GM19397 (cell line): ENCODE measurements at regions not wholly inside any gene's neighbourhood (a gene's known extent, or its start where the extent isn't known, plus 50 kb on each side); places are given as distances from the start of the nearest gene placed in this dataset.
"Not testable (repeated sequence)": the region's sequence is repeated elsewhere in the genome, so short reads cannot be mapped to it uniquely, and the experiment has no call there.

Experiments
- ATAC-seq: cut with Tn5 transposase; IDR thresholded peaks from one replicate; pipeline ENCODE4 v1.9.1; 2021; ENCODE audit warnings: mild to moderate bottlenecking, moderate library complexity; ENCODE audit not compliant: unreplicated experiment

DNA sequence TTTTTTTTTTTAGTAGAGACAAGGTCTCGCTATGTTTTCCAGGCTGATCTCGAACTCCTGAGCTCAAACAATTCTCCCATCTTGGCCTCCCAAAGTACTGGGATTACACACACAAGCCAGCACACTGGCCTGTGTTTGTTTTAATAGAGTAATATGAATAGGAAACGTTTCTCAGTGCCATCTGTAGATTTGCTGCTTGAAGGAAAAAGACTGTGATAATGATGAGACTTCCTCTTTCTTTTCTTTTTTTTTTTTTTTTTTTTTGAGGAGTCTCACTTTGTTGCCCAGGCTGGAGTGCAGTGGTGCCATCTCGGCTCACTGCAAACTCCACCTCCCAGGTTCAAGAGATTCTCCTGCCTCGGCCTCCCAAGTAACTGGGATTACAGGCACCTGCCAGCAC lies 74.7 kb upstream of the ATL2 start:
- not testable (repeated sequence) for ATAC-seq

GRCh38 chr2:38450509-38450908 lies 73.4 kb upstream of the ATL2 start:
- no peak for ATAC-seq

DNA sequence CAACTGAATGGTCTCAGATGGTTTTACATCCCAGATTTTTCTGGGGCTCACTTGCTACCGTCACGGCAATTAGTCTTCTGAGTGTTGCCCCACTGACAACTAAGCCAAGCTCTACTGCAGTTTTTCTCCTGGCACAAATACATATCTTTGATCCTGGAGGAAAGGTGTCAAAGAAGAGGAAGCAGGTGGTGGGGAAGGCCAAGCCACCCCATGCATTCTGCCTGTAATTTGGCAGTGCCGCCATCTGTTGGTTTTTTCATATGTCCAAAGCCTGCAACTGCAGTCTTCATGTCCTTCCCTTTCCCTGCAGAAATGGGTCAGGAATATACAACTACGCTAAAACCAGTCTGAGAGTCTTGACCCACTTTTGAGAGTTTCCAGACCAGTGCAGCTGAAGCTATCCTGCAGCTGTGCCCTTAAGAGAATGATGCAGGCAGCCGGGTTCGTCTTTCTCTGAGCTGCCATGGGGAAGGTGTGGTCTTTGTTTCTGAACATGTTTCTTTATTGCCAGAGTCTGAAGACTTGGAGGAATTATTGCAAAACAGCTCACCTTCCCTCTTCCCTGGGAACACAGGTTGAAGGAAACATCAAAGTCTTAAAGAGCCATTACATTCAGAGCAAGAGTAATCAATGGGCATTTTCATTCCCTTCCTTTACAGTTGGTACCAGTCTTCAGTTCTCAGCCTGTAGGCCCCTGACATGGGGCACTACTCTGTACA lies 71.8 kb upstream of the ATL2 start:
- ATAC-seq = no peak

- no peak for ATAC-seq
These were observed 70.0 kb upstream of the ATL2 start for GRCh38 chr2:38446906-38447561.

GRCh38 chr2:38446418-38446817 lies 69.3 kb upstream of the ATL2 start:
- no peak for ATAC-seq

DNA sequence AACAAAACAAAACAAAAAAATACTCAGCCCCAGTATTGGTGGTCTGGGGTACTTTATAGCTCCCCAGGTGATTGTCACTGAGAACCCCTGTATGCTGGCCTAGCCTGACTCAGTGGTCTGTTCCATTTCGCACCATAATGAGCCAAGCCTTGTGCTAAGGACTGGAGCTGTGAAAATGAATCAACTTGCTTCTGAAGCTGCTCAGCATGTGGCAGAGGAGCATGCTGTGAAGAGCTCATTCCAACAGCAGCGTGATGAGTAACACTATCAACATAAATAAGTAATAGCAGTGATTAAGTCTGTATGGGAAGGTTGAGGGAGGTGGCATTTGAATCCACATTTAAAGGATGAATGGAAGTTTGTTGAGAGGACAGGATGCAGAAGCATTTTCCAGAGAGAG lies 67.2 kb upstream of the ATL2 start:
- no peak for ATAC-seq

DNA sequence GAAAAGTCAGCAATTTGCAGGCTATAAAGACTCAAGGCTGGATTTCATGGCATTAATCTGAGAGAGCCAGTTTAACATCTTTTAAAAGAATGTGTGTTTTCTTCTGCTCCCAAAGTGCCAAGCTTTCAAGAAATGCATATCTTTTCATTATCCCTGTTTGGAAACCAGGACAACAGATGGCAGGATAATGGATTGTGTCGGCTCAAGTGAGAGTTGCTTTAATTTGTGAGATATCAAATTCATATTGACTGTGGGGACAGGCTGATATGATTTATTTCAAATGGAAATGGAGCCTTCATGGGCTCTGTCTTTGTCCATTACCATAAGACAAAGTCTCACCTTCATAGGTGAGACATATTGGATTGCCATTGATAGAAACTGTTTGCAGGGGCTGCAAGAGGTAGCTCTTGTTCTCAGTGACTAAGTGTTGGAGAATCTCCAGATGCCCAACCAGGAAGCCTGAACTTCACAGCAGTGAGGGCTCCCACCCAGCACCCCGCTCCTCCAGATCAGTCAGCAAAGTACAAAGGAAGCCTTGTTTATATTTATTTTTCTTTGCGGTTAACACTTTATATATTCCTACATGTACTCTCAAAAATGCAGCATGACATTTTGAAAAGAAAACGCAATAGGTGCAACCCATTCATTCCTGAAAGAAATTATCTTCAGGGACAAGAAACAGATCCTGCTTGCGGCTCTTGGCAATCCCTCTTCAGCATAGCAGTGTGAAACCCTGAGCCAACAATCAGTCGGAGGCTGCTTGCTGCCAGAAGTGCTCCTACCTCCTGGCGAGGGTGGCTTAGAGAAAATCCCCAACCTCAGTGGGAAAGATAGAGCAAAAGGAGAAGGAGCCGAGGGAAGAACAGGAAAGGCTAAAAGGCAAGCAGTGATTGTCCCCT lies 65.8 kb upstream of the ATL2 start:
- ATAC-seq = no peak

- ATAC-seq = no peak
These were observed 64.3 kb upstream of the ATL2 start for GRCh38 chr2:38441346-38441745.

- ATAC-seq = no peak
These were observed 63.6 kb upstream of the ATL2 start for GRCh38 chr2:38440655-38441054.

GRCh38 chr2:38439863-38440262 lies 62.8 kb upstream of the ATL2 start:
- ATAC-seq = no peak

GRCh38 chr2:38438883-38439612 lies 62.0 kb upstream of the ATL2 start:
- ATAC-seq = peak; percentile 70

DNA sequence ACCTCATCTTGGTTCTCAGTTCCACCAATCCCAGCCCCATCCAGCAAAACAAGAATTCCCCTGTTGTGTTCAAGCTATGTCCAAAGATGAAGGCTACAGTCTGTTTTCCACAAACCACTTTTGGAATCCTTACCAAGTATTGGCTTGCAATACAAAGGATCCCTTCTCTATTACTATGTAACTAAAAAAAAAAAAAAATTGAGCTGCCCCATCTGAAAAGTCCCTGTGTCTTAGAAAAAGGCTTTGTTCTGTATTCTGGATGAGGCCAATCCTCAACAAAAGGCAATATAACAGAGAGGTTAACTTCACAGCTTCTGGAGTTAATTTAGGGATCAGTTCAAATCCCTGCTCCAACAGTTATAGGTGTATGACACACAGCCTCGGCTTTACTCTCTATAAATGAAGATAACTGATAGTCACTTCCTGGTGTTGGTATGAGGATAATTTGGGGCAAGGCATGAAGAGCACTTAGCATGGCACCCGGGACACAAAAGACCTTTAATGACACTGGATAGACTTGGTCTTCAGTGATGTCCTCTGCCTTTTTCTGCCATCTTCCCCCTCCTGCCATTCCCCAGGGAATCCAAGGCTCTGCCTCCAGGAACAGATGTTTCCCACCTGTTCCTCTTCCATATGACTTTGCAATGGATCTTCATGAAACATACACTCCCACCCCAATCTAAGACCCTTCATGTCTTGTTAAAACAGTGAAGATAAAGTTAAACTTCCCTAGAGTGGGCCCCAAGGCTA lies 61.2 kb upstream of the ATL2 start:
- no peak for ATAC-seq

- ATAC-seq = no peak
These were observed 59.2 kb upstream of the ATL2 start for GRCh38 chr2:38436227-38436664.

DNA sequence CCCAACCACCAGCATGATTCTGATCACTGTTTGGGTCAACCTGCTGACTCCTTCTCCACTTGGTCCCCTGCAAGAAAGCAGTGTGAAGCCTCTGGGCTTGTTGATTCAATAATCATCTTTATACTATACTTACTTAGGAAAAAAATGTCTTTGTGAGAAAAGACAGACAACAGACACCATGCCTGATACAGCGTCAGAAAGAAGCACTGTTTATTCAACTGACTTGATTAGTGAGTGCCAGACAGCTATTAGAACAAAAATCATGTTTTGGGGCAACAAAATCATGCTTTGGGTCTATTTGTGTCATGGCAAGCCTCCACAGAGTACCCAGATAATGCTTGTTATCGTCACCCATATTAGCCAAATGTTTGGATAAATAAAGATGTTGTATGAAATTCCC lies 58.7 kb upstream of the ATL2 start:
- ATAC-seq = no peak

GRCh38 chr2:38434595-38434994 lies 57.5 kb upstream of the ATL2 start:
- ATAC-seq = no peak

GRCh38 chr2:38433607-38433975 lies 56.5 kb upstream of the ATL2 start:
- no peak for ATAC-seq

GRCh38 chr2:38432820-38433606 lies 55.9 kb upstream of the ATL2 start:
- ATAC-seq = no peak

DNA sequence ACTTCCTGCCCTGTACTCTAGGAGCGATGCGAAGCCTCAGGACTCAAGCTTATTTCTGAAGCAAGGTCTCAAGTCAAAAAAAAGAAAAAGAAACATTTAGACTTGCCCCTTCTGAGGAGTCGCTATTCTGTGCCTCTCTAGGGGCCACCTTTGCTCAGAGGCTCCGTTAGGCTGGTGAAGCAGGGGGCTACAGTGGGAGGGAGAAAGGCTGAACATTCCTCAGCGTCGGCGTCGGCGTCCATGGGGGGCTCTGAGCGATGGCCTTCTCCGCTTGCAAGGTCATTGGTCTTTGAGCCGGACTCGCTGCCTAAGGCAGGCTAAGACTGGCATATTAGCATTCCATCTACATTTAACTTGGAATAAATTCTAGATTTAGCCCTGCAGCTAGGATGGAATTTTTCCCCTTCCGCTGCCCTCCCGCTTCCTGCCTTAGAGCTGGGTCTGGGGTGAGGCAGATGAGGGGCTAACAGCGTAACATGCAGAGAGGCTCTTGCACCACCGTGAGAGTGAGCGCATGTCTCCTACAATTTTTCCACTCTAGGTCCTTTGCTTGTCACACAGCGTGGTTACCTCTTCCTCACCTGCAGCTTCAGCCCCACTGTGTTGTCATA lies 53.6 kb upstream of the ATL2 start:
- ATAC-seq = no peak

DNA sequence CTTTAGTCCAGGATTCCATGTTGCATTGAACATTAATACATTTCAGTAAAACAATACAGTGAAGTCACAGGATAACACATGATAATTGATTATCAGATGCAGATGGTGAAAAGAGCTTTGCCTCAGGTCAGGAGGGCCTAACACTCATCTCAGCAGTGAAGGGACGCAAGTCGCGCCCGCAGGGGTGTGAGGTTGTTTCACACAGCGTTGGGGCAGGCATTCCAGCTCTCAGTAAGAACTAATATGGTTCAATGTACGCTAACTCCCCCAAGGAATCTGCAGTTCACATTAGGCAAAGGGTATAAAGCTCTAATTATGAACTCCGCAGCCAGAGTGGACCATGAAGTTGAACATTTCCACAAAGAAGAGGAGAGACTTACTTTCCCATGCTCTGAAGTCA lies 53.1 kb upstream of the ATL2 start:
- ATAC-seq = no peak
